ENCODE measurements at regions not wholly inside any gene's neighbourhood (a gene's known extent, or its start where the extent isn't known, plus 50 kb on each side); places are given as distances from the start of the nearest gene placed in this dataset.

DNA sequence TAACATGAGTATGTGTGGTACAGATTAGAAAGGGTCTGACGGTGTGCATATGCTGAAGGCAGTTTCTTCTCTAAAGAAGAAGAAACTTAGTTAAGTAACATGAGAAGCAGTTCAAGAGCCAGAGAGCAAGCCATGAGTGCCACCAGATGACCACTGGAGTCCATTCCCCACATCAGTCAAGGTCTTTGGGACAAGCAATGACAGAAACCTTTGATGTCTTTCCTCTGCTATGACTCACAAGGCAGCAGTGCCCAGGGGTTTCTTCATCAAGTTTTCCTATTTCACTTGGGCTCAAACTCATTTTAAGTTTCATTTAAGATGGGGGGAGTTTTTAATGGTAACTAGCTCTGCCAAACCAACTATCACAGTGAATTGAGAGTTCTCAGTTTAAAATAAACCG is 303.8 kb upstream of the TBX18 start:
- intact Hi-C loops (cut with micrococcal nuclease), result no loop called here
- TF ChIP-seq, protein P1, sequence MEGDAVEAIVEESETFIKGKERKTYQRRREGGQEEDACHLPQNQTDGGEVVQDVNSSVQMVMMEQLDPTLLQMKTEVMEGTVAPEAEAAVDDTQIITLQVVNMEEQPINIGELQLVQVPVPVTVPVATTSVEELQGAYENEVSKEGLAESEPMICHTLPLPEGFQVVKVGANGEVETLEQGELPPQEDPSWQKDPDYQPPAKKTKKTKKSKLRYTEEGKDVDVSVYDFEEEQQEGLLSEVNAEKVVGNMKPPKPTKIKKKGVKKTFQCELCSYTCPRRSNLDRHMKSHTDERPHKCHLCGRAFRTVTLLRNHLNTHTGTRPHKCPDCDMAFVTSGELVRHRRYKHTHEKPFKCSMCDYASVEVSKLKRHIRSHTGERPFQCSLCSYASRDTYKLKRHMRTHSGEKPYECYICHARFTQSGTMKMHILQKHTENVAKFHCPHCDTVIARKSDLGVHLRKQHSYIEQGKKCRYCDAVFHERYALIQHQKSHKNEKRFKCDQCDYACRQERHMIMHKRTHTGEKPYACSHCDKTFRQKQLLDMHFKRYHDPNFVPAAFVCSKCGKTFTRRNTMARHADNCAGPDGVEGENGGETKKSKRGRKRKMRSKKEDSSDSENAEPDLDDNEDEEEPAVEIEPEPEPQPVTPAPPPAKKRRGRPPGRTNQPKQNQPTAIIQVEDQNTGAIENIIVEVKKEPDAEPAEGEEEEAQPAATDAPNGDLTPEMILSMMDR (IDR thresholded peaks at IDR 0.05), result no peak
- POLR2A ChIA-PET, result no interaction called here
- CTCF ChIA-PET, result no interaction called here
- Mint-ChIP-seq H3K4me3 (no peak overlapping the region), H3K4me1 (ENCODE audit: low read depth) (no peaks in the 10 kb centered on the region), H3K36me3 (ENCODE audit: low read depth) (no peaks in the 10 kb centered on the region), H3K9me3 (no peaks in the 10 kb centered on the region), H3K27me3 (peaks cover 1% of the 10 kb centered on the region), H3K27ac (no peak overlapping the region)
- no peak for ATAC-seq
- DNase-seq, result no peak

DNA sequence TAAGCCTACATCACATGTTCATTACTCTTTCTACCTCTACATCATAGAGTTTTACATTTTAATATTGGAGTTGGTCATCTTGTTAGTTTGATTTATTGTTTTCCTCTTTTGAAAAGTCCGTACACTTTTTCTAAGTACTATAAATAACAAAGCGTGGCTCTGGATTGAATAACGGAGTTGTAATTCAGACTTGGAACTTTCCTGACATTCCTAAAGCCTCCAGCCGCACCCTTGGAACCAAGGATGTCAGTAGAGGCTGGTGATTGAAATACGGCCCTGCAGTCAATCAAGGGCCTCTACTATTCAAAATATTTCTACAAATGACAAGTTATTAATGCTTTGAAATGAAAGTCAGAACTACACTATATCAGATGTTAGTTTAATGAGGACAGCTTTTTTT is 301.9 kb upstream of the TBX18 start:
- TF ChIP-seq, protein P1 (IDR thresholded peaks at IDR 0.05), result no peak
- H3K9me3 Mint-ChIP-seq, result no peaks in the 10 kb centered on the region
- H3K27ac Mint-ChIP-seq, result no peak overlapping the region
- ATAC-seq, result no peak
- intact Hi-C loops (cut with micrococcal nuclease), result no loop called here
- peaks cover 1% of the 10 kb centered on the region for H3K27me3 Mint-ChIP-seq
- H3K36me3 Mint-ChIP-seq (ENCODE audit: low read depth), result no peaks in the 10 kb centered on the region
- DNase-seq, result no peak
- H3K4me3 Mint-ChIP-seq, result no peak overlapping the region
- ChIA-PET POLR2A (no interaction called here), CTCF (no interaction called here)
- no peaks in the 10 kb centered on the region for H3K4me1 Mint-ChIP-seq (ENCODE audit: low read depth)

DNA sequence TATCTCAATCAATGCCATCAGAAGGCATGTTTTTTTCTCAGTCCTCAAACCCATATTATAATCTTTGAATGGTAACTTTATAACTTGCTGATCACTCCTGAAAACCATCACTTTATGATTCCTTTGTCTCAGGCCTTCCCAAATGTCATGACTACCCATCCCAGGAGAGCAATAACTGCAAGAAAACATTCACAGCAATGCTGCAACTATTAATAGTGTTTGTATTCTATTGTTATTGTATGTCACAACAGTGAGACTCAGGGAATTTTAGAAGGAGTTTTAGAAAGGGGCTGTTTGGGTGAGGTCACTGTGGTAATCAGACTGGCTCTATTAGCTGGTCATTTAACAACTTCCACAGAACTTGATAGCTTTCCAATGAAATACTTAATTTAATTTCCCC is 301.4 kb upstream of the TBX18 start:
- H3K27ac Mint-ChIP-seq, result no peak overlapping the region
- H3K36me3 Mint-ChIP-seq (ENCODE audit: low read depth), result no peaks in the 10 kb centered on the region
- ChIA-PET CTCF (no interaction called here), POLR2A (no interaction called here)
- peaks cover 1% of the 10 kb centered on the region for H3K27me3 Mint-ChIP-seq
- ATAC-seq (no peak), DNase-seq (no peak)
- H3K4me3 Mint-ChIP-seq, result no peak overlapping the region
- H3K9me3 Mint-ChIP-seq, result no peaks in the 10 kb centered on the region
- intact Hi-C loops (cut with micrococcal nuclease), result no loop called here
- TF ChIP-seq, protein P1 (IDR thresholded peaks at IDR 0.05), result no peak
- H3K4me1 Mint-ChIP-seq (ENCODE audit: low read depth), result no peaks in the 10 kb centered on the region

DNA sequence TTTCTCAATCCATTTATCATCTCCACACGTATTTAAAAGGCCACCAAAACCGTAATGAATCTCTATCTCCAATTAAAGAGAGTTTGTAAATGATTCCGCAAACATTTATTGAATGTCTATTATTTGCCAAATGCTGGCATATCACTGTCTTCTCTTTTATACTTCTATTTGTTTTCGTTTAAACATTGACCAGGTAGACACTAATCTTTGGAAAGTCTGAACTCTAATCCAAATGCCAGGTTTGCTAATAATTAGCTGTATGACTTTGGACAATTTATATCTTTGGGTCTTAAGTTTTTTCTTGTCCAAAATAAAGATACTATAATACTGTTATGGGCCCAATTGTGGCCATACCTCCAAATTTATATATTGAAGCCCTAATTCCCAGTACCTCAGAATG is 299.2 kb upstream of the TBX18 start:
- Mint-ChIP-seq H3K4me1 (ENCODE audit: low read depth) (no peaks in the 10 kb centered on the region), H3K4me3 (no peak overlapping the region), H3K36me3 (ENCODE audit: low read depth) (no peaks in the 10 kb centered on the region), H3K27ac (no peak overlapping the region), H3K9me3 (no peaks in the 10 kb centered on the region), H3K27me3 (peaks cover 1% of the 10 kb centered on the region)
- no peak for ATAC-seq
- TF ChIP-seq, protein P1 (IDR thresholded peaks at IDR 0.05), result no peak
- CTCF ChIA-PET, result no interaction called here
- DNase-seq, result no peak
- POLR2A ChIA-PET, result no interaction called here
- intact Hi-C loops (cut with micrococcal nuclease), result no loop called here

DNA sequence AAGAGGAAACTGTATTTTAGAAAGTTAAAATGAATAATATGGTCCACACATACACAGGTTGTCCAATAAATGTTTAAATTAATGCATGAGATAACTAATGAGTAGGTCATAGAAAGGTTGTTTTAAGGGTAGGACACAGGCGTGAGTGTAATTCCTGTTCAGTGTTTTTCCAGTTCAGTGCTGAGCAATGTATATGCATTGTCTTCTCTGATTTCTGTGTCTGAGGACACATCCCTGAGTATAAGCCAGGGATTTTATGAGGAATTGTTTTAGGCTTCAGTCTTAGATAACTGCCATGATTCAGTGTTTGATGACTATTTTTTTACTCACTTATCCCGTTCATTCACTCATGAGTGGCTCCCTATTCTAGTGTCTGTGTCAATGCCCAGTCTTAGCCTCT is 298.5 kb upstream of the TBX18 start:
- DNase-seq (no peak), ATAC-seq (no peak)
- peaks cover 1% of the 10 kb centered on the region for H3K27me3 Mint-ChIP-seq
- H3K9me3 Mint-ChIP-seq, result no peaks in the 10 kb centered on the region
- TF ChIP-seq, protein P1 (IDR thresholded peaks at IDR 0.05), result no peak
- no peak overlapping the region for H3K4me3 Mint-ChIP-seq
- CTCF ChIA-PET, result no interaction called here
- POLR2A ChIA-PET, result no interaction called here
- H3K27ac Mint-ChIP-seq, result no peak overlapping the region
- H3K4me1 Mint-ChIP-seq (ENCODE audit: low read depth), result no peaks in the 10 kb centered on the region
- intact Hi-C loops (cut with micrococcal nuclease), result no loop called here
- no peaks in the 10 kb centered on the region for H3K36me3 Mint-ChIP-seq (ENCODE audit: low read depth)
